Transverse colon (tissue), 4 donors: ENCODE measurements at regions not wholly inside any gene's neighbourhood (a gene's known extent, or its start where the extent isn't known, plus 50 kb on each side); places are given as distances from the start of the nearest gene placed in this dataset.

Experiments
- DNase-seq: peaks from one replicate; pipeline ENCODE4 v3.0.0-alpha.2; 2019
- H3K27ac ChIP-seq, 4 donors: fragments of 200-600 bp; sonication (generic); 2 replicates each; pipeline ENCODE4 v1.5.1; 2016 to 2018; ENCODE audit warnings: inconsistent platforms in 4 of 4
- H3K27me3 ChIP-seq: fragments of 200-600 bp; sonication (generic); 2 replicates; pipeline ENCODE4 v1.5.1; 2017; ENCODE audit warnings: inconsistent platforms
- H3K36me3 ChIP-seq, 4 donors: fragments of 200-600 bp; sonication (generic); 2 replicates each; pipeline ENCODE4 v1.5.1; 2017 to 2019; ENCODE audit warnings: inconsistent platforms in 4 of 4
- H3K4me1 ChIP-seq, 4 donors: fragments of 200-600 bp; sonication (generic); 2 replicates each; pipeline ENCODE4 v1.5.1; 2017 to 2020; ENCODE audit warnings: inconsistent platforms in 4 of 4
- H3K4me3 ChIP-seq, 4 donors: fragments of 200-600 bp; sonication (generic); 1 replicate in 1 of 4; 2 replicates in 3 of 4; pipeline versions ENCODE4 v1.5.1 to v1.6.1; 2017 to 2019; ENCODE audit warnings: inconsistent platforms in 4 of 4
- H3K9me3 ChIP-seq, 2 donors: fragments of 200-600 bp; sonication (generic); 2 replicates each; pipeline ENCODE4 v1.5.1; 2017 to 2019; ENCODE audit warnings: inconsistent platforms in 2 of 2
- CTCF ChIP-seq, 5 experiments: fragments of 200-600 bp in 3 of 5; fragments of 450-650 bp in 2 of 5; sonication (generic) in 3 of 5; IDR thresholded peaks; 1 replicate in 2 of 5; 2 replicates in 3 of 5; pipeline ENCODE4 v1.5.1; 2016 to 2017; ENCODE audit warnings: antibody characterized with exemption in 5 of 5, inconsistent platforms in 3 of 5, mild to moderate bottlenecking in 2 of 5, moderate library complexity in 1 of 5
- EP300 ChIP-seq: sonication (generic); formaldehyde crosslinking; IDR thresholded peaks from one replicate; pipeline ENCODE4 v1.6.1; 2017; ENCODE audit warnings: antibody characterized with exemption, low read depth
- POLR2A ChIP-seq: fragments of 450-650 bp; IDR thresholded peaks from one replicate; pipeline ENCODE4 v1.6.1; 2016; ENCODE audit warnings: antibody characterized with exemption, mild to moderate bottlenecking, moderate library complexity
- POLR2AphosphoS5 ChIP-seq, 3 donors: sonication (generic); formaldehyde crosslinking; IDR thresholded peaks; one replicate each; pipeline ENCODE4 v1.6.1; 2016; ENCODE audit warnings: antibody characterized with exemption in 3 of 3
- WGBS, 2 donors: methylation state at CpG; one replicate each; pipeline ENCODE4 v1.1.5; 2018; ENCODE audit warnings: low coverage in 1 of 2; 5-methylcytosine and 5-hydroxymethylcytosine counted together
- in situ Hi-C, 4 donors: fragments of 200-750 bp; cut with MboI; loops; one replicate each; pipeline versions ENCODE4 v1.15.0 to v1.15.1; 2017; ENCODE audit warnings: low sequenced_read_pairs in 3 of 4, low pct_ligation_motif_present in 1 of 4, low pct_unique_long_range_greater_than_20kb in 1 of 4
- intact Hi-C: fragments of 100-400 bp; cut with DNase I; formaldehyde crosslinking; loops from one replicate; pipeline ENCODE4 v1.15.1; 2023; ENCODE audit warnings: low total_unique reads
- small RNA-seq, 4 donors: library from RNA; depleted of rRNA; stranded (forward); fragments of <200 nt; gene quantifications; one replicate each; pipeline ENCODE3, GENCODE V24; 2016

GRCh38 chr6:130773860-130774259 lies 53.3 kb upstream of the SMLR1 start:
- Histone ChIP-seq H3K9me3 (no peaks in the 10 kb centered on the region), H3K27ac (no peak overlapping the region), H3K4me1 (peaks cover 0 to 5% (median 1%) of the 10 kb centered on the region in 4 donors), H3K4me3 (no peak overlapping the region), H3K27me3 (no peaks in the 10 kb centered on the region), H3K36me3 (no peaks in the 10 kb centered on the region)
- TF ChIP-seq POLR2AphosphoS5 (IDR thresholded peaks at IDR 0.05) (no peak), POLR2A (no peak), CTCF (IDR thresholded peaks at IDR 0.05) (no peak), EP300 (no peak)
- intact Hi-C loops (no loop called here), in situ Hi-C loops (no loop called here)
- 71 to 80% methylated on average over 2 to 3 of the region's 3 CpGs for WGBS, 2 donors
- no peak for DNase-seq

GRCh38 chr6:130775411-130776012 lies 51.7 kb upstream of the SMLR1 start:
- H3K4me3 ChIP-seq = no peak overlapping the region
- 37 to 69% methylated on average over 2 to 3 of the region's 3 CpGs for WGBS, 2 donors
- TF ChIP-seq EP300 = no peak
- TF ChIP-seq POLR2A = no peak
- no peak for TF ChIP-seq POLR2AphosphoS5 (IDR thresholded peaks at IDR 0.05)
- no peak for TF ChIP-seq CTCF (IDR thresholded peaks at IDR 0.05)
- no peaks in the 10 kb centered on the region for H3K36me3 ChIP-seq
- H3K9me3 ChIP-seq = no peaks in the 10 kb centered on the region
- H3K27me3 ChIP-seq = no peaks in the 10 kb centered on the region
- H3K4me1 ChIP-seq = peaks cover 0 to 10% (median 1%) of the 10 kb centered on the region in 4 donors
- in situ Hi-C loops (no loop called here), intact Hi-C loops (no loop called here)
- no peak overlapping the region for H3K27ac ChIP-seq
- DNase-seq = no peak

GRCh38 chr6:130776287-130776925 lies 50.8 kb upstream of the SMLR1 start:
- H3K36me3 ChIP-seq = no peaks in the 10 kb centered on the region
- 32 to 39% methylated on average over 2 to 3 of the region's 3 CpGs for WGBS, 2 donors
- in situ Hi-C loops (no loop called here), intact Hi-C loops (no loop called here)
- no peak overlapping the region for H3K4me3 ChIP-seq
- TF ChIP-seq CTCF (IDR thresholded peaks at IDR 0.05) = no peak
- TF ChIP-seq POLR2A = no peak
- no peak for TF ChIP-seq EP300
- TF ChIP-seq POLR2AphosphoS5 (IDR thresholded peaks at IDR 0.05) = no peak
- no peak overlapping the region for H3K27ac ChIP-seq
- DNase-seq = no peak
- no peaks in the 10 kb centered on the region for H3K9me3 ChIP-seq
- no peaks in the 10 kb centered on the region for H3K27me3 ChIP-seq
- H3K4me1 ChIP-seq = peaks cover 0 to 10% (median 1%) of the 10 kb centered on the region in 4 donors

Small RNA genes lying in the stretch of these regions (small RNA-seq; reads per million reads assigned to genes)
- 0 reads per million in 4 donors for gene RF00019
